Activated T-helper 1 cell treated with anti-CD3 and anti-CD28 coated beads, Interleukin-12 subunit alpha, Interleukin-12 subunit beta, Interleukin-2, Interleukin-4 antibody, amounts not matched to agents 30 ng/mL and 10 ng/mL and 1 ng/mL, durations not matched to agents 14 hours and 24 hours and 36 hours (primary cell): ENCODE measurements at regions not wholly inside any gene's neighbourhood (a gene's known extent, or its start where the extent isn't known, plus 50 kb on each side); places are given as distances from the start of the nearest gene placed in this dataset.
"Not testable (repeated sequence)": the region's sequence is repeated elsewhere in the genome, so short reads cannot be mapped to it uniquely, and the experiment has no call there.

Source experiments
- DNase-seq: peaks from one replicate; pipeline ENCODE4 v3.0.0; 2021; ENCODE audit warnings: low spot score
- H3K27ac Mint-ChIP-seq: one replicate; pipeline ENCODE4 v1.8.0; 2021; ENCODE audit warnings: mild to moderate bottlenecking, mixed read lengths
- H3K27me3 Mint-ChIP-seq: one replicate; pipeline ENCODE4 v1.8.0; 2022; ENCODE audit warnings: mild to moderate bottlenecking, moderate library complexity, mixed read lengths; ENCODE audit not compliant: insufficient read depth
- H3K36me3 Mint-ChIP-seq: one replicate; pipeline ENCODE4 v1.8.0; 2021; ENCODE audit warnings: low read depth, mixed read lengths
- H3K4me1 Mint-ChIP-seq: one replicate; pipeline ENCODE4 v1.8.0; 2021; ENCODE audit warnings: low read depth, mixed read lengths
- H3K4me3 Mint-ChIP-seq: one replicate; pipeline ENCODE4 v1.8.0; 2021; ENCODE audit warnings: mild to moderate bottlenecking, moderate library complexity, mixed read lengths
- H3K9me3 Mint-ChIP-seq: one replicate; pipeline ENCODE4 v1.8.0; 2021; ENCODE audit warnings: mixed read lengths
- intact Hi-C: fragments of 100-400 bp; cut with micrococcal nuclease; formaldehyde crosslinking; loops from one replicate; pipeline ENCODE4 v1.15.1; 2024

GRCh38 chr5:174457141-174457678 lies 267.2 kb upstream of the MSX2 start:
- no peak overlapping the region for H3K4me3 Mint-ChIP-seq
- no peaks in the 10 kb centered on the region for H3K36me3 Mint-ChIP-seq
- no peak overlapping the region for H3K27ac Mint-ChIP-seq
- H3K9me3 Mint-ChIP-seq: no peaks in the 10 kb centered on the region
- no peaks in the 10 kb centered on the region for H3K27me3 Mint-ChIP-seq
- no peaks in the 10 kb centered on the region for H3K4me1 Mint-ChIP-seq
- intact Hi-C loops: no loop called here
- DNase-seq: no peak

DNA sequence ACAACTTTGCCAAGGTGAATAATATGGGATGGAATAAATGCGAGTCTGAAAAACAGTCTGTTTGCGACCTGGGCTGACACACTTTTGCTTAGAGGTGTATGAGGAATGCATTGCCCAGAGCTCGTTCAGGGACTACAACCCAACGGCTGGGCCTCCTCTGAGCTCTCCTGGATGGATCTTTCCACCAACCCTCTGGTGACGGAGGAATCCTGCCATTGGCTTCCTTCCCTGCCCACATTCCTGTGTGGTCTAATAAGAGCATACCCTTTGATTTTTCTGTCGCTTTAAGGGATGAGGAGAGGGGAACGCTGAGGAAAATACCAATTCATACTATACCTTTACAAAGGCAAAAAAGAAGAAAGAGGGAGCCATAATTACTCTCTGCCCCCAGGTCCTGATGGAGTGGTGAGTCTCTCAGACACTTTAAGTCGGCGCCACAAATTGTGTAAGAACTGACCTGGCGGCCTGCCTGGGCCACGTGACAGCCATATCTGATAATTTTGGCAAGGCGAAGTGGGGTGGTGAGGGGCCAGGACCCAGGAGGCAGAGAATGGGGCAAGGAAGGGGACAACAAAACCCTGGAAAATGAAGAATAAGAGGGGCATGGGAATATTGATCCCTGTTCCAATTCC lies 265.2 kb upstream of the MSX2 start:
- intact Hi-C loops: no loop called here
- Mint-ChIP-seq H3K36me3 (no peaks in the 10 kb centered on the region), H3K27ac (no peak overlapping the region), H3K4me1 (no peaks in the 10 kb centered on the region), H3K4me3 (no peak overlapping the region), H3K9me3 (no peaks in the 10 kb centered on the region), H3K27me3 (no peaks in the 10 kb centered on the region)
- DNase-seq: no peak

- H3K4me3 Mint-ChIP-seq: no peak overlapping the region
- DNase-seq: no peak
- no peak overlapping the region for H3K27ac Mint-ChIP-seq
- H3K9me3 Mint-ChIP-seq: no peaks in the 10 kb centered on the region
- no peaks in the 10 kb centered on the region for H3K4me1 Mint-ChIP-seq
- intact Hi-C loops: no loop called here
- no peaks in the 10 kb centered on the region for H3K36me3 Mint-ChIP-seq
- no peaks in the 10 kb centered on the region for H3K27me3 Mint-ChIP-seq
Observed at GRCh38 chr5:174459832-174460448, 264.4 kb upstream of the MSX2 start.

DNA sequence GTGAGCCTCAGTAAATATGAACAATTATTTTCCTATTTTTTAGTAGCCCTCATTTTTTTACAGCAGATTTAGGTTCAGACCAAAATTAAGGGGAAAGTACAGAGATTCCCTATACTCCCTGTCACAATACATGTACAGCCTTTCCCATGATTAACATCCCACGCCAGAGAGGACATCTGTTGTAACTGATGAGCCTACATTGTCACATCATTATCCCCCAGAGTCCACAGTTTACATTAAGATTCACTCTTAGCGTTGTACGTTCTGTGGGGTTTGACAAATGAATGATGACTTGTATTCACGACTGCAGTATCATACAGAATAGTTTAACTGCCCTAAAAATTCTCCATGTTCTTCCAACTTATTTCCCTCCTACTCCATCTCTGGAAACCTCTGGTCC lies 262.3 kb upstream of the MSX2 start:
- DNase-seq: no peak
- intact Hi-C loops: no loop called here
- Mint-ChIP-seq H3K4me3 (no peak overlapping the region), H3K27ac (no peak overlapping the region), H3K27me3 (no peaks in the 10 kb centered on the region), H3K9me3 (no peaks in the 10 kb centered on the region), H3K36me3 (no peaks in the 10 kb centered on the region), H3K4me1 (no peaks in the 10 kb centered on the region)

- Mint-ChIP-seq H3K9me3 (no peaks in the 10 kb centered on the region), H3K4me3 (no peak overlapping the region), H3K27me3 (no peaks in the 10 kb centered on the region), H3K27ac (no peak overlapping the region), H3K4me1 (no peaks in the 10 kb centered on the region), H3K36me3 (no peaks in the 10 kb centered on the region)
- no peak for DNase-seq
- intact Hi-C loops: no loop called here
Observed at GRCh38 chr5:174464504-174465165, 259.7 kb upstream of the MSX2 start.

DNA sequence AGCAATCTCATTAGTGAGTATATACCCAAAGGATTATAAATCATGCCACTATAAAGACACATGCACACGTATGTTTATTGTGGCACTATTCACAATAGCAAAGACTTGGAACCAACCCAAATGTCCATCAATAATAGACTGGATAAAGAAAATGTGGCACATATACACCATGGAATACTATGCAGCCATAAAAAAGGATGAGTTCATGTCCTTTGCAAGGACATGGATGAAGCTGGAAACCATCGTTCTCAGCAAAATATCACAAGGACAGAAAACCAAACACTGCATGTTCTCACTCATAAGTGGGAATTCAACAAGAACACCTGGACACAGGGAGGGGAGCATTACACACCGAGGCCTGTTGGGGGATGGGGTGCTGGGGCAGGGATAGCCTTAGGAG lies 252.9 kb upstream of the MSX2 start:
- H3K9me3 Mint-ChIP-seq, H3K36me3 Mint-ChIP-seq, intact Hi-C loops, H3K27me3 Mint-ChIP-seq, DNase-seq, H3K27ac Mint-ChIP-seq, H3K4me3 Mint-ChIP-seq, H3K4me1 Mint-ChIP-seq: not testable (repeated sequence)

DNA sequence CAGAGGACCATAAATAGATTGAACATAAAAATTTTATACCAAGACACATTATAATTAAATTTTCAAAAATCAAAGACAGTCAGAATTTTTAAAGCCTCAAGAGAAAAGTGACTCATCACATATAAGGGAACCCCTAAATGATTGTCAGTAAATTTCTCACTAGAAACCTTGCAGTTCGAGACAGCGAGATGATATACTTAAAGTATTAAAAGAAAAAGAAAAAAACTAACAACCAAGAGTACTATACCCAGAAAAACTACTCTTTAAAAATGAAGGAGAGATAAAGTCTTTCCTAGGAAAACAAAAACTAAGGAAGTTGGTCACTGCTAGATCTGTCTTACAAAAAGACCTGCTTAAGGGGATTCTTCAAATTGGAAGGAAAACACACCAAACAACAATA lies 251.4 kb upstream of the MSX2 start:
- no peak overlapping the region for H3K27ac Mint-ChIP-seq
- peaks cover 5% of the 10 kb centered on the region for H3K9me3 Mint-ChIP-seq
- intact Hi-C loops: no loop called here
- H3K27me3 Mint-ChIP-seq: no peaks in the 10 kb centered on the region
- H3K4me1 Mint-ChIP-seq: no peaks in the 10 kb centered on the region
- no peaks in the 10 kb centered on the region for H3K36me3 Mint-ChIP-seq
- no peak for DNase-seq
- no peak overlapping the region for H3K4me3 Mint-ChIP-seq

DNA sequence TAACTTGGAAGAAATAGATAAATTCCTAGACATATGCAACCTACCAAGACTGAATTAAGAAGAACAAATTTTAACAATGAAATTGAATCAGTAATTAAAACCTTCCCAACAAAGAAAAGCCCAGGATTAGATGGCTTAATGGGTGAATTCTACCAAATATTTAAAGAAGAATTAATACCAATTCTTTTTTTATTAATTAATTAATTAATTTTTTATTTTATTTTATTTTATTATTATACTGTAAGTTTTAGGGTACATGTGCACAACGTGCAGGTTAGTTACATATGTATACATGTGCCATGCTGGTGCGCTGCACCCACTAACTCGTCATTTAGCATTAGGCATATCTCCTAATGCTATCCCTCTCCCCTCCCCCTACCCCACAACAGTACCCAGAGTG lies 248.4 kb upstream of the MSX2 start:
- H3K27me3 Mint-ChIP-seq, H3K4me1 Mint-ChIP-seq, DNase-seq, H3K4me3 Mint-ChIP-seq, H3K36me3 Mint-ChIP-seq, H3K9me3 Mint-ChIP-seq, H3K27ac Mint-ChIP-seq, intact Hi-C loops: not testable (repeated sequence)

- H3K27ac Mint-ChIP-seq: no peak overlapping the region
- H3K36me3 Mint-ChIP-seq: no peaks in the 10 kb centered on the region
- H3K4me3 Mint-ChIP-seq: no peak overlapping the region
- DNase-seq: no peak
- peaks cover 5% of the 10 kb centered on the region for H3K9me3 Mint-ChIP-seq
- intact Hi-C loops: no loop called here
- no peaks in the 10 kb centered on the region for H3K27me3 Mint-ChIP-seq
- H3K4me1 Mint-ChIP-seq: no peaks in the 10 kb centered on the region
Observed at GRCh38 chr5:174479325-174479724, 245.1 kb upstream of the MSX2 start.

- no peak overlapping the region for H3K4me3 Mint-ChIP-seq
- intact Hi-C loops: no loop called here
- H3K27me3 Mint-ChIP-seq: peaks cover 3% of the 10 kb centered on the region
- H3K36me3 Mint-ChIP-seq: no peaks in the 10 kb centered on the region
- no peaks in the 10 kb centered on the region for H3K4me1 Mint-ChIP-seq
- no peaks in the 10 kb centered on the region for H3K9me3 Mint-ChIP-seq
- H3K27ac Mint-ChIP-seq: no peak overlapping the region
- no peak for DNase-seq
Observed at GRCh38 chr5:174481737-174482136, 242.6 kb upstream of the MSX2 start.

- DNase-seq: no peak
- Mint-ChIP-seq H3K36me3 (no peaks in the 10 kb centered on the region), H3K4me1 (no peaks in the 10 kb centered on the region), H3K4me3 (no peak overlapping the region), H3K27me3 (peaks cover 3% of the 10 kb centered on the region), H3K27ac (no peak overlapping the region), H3K9me3 (no peaks in the 10 kb centered on the region)
- intact Hi-C loops: no loop called here
Observed at GRCh38 chr5:174482607-174483024, 241.8 kb upstream of the MSX2 start.

GRCh38 chr5:174483411-174483810 lies 241.0 kb upstream of the MSX2 start:
- no peaks in the 10 kb centered on the region for H3K36me3 Mint-ChIP-seq
- no peak for DNase-seq
- H3K4me1 Mint-ChIP-seq: no peaks in the 10 kb centered on the region
- no peak overlapping the region for H3K4me3 Mint-ChIP-seq
- intact Hi-C loops: no loop called here
- H3K27me3 Mint-ChIP-seq: peaks cover 3% of the 10 kb centered on the region
- H3K27ac Mint-ChIP-seq: no peak overlapping the region
- H3K9me3 Mint-ChIP-seq: no peaks in the 10 kb centered on the region

- Mint-ChIP-seq H3K4me3 (no peak overlapping the region), H3K27ac (no peak overlapping the region), H3K4me1 (no peaks in the 10 kb centered on the region), H3K27me3 (peaks cover 3% of the 10 kb centered on the region), H3K36me3 (no peaks in the 10 kb centered on the region), H3K9me3 (no peaks in the 10 kb centered on the region)
- no peak for DNase-seq
- intact Hi-C loops: no loop called here
Observed at GRCh38 chr5:174489215-174489614, 235.2 kb upstream of the MSX2 start.
